ENCODE measurements at regions not wholly inside any gene's neighbourhood (a gene's known extent, or its start where the extent isn't known, plus 50 kb on each side); places are given as distances from the start of the nearest gene placed in this dataset.

DNA sequence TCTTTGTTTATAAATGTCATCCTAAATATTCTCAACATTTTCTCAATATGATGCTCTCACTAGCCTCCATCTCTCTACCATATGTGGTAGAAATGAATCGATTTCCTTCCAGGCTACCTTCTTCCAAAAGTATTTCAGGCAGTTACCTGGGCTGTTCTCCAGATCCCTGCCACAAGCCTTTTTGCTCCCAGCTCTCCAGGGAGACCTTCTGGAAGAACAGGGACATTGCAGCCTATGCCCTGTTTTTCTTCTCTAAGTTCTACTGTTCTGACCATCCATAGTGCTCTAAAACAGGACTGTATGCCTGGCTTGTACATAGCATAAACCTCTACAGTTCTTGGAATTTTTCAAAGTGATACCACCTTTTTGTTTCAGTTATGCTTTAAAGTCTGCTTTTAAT, 552.8 kb downstream of the ANKRD7 start:
- DNase-seq (ENCODE audit: low read depth), result no peak
- H3K4me3 ChIP-seq (ENCODE audit: low read depth, low read length), result no peak overlapping the region

DNA sequence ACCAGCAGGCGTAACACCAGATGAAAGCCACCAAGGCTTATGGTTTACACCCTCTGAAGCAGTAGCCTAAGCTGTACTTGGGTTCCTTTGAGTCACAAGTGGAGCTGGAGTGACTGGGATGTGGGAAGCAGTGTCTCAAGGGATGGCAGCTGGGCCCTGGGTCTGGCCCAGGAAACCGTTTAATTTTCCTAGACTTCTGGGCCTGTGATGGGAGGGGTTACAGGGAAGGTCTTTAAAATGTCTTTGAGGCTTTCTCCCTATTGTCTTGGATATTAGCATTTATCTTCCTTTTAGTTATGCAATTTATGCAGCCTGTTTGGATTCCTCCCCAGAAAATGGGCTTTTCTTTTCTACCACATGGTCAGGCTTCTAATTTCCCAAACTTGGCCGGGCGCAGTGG, 568.2 kb downstream of the ANKRD7 start:
- TF ChIP-seq, protein P1, sequence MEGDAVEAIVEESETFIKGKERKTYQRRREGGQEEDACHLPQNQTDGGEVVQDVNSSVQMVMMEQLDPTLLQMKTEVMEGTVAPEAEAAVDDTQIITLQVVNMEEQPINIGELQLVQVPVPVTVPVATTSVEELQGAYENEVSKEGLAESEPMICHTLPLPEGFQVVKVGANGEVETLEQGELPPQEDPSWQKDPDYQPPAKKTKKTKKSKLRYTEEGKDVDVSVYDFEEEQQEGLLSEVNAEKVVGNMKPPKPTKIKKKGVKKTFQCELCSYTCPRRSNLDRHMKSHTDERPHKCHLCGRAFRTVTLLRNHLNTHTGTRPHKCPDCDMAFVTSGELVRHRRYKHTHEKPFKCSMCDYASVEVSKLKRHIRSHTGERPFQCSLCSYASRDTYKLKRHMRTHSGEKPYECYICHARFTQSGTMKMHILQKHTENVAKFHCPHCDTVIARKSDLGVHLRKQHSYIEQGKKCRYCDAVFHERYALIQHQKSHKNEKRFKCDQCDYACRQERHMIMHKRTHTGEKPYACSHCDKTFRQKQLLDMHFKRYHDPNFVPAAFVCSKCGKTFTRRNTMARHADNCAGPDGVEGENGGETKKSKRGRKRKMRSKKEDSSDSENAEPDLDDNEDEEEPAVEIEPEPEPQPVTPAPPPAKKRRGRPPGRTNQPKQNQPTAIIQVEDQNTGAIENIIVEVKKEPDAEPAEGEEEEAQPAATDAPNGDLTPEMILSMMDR (IDR thresholded peaks at IDR 0.05; ENCODE audit: control insufficient read depth, extremely low read depth, insufficient read depth), result no peak

More for the DNA sequence above, 552.8 kb downstream of the ANKRD7 start:
- TF ChIP-seq, protein P1 (IDR thresholded peaks at IDR 0.05; ENCODE audit: control insufficient read depth, extremely low read depth, insufficient read depth), result no peak

DNA sequence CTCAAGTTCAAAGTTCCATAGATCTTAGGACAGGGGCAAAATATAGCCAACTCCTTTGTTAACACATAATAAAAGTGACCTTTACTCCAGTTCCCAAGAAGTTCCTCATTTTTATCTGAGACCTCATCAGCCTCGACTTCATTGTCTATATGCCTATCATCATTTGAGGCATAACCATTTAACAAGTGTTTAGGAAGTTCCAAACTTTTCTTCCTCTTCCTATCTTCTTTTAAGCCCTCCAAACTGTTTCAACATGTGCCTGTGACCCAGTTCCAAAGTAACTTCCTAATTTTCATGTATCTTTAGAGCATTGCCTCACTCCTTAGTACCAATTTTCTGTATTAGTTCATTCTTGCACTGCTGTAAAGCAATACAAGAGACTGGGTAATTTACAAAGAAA, 569.1 kb downstream of the ANKRD7 start:
- DNase-seq (ENCODE audit: low read depth), result no peak
- H3K4me3 ChIP-seq (ENCODE audit: low read depth, low read length), result no peak overlapping the region
- TF ChIP-seq, protein P1 (IDR thresholded peaks at IDR 0.05; ENCODE audit: control insufficient read depth, extremely low read depth, insufficient read depth), result no peak

More for the DNA sequence above, 568.2 kb downstream of the ANKRD7 start:
- no peak overlapping the region for H3K4me3 ChIP-seq (ENCODE audit: low read depth, low read length)
- no peak for DNase-seq (ENCODE audit: low read depth)

DNA sequence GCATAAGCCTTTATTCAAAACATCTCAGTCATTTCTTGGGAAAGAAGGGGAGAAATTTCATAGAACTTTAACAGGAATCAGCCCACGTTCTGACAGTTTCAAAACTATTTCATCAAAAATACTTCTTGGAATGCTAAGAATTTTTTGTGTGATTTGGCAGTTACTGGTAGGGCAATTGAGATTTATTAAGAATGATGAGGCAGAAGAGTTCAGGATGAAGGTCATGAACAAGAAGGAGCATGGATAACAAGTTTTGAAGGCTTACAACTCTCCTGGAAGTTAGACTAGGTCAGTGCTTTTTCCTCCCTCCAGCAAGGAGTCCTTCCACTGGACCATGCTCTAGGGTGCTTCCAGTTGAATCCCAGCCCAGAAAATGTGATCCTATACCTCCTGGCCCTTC, 569.9 kb downstream of the ANKRD7 start:
- no peak for DNase-seq (ENCODE audit: low read depth)
- TF ChIP-seq, protein P1 (IDR thresholded peaks at IDR 0.05; ENCODE audit: control insufficient read depth, extremely low read depth, insufficient read depth), result no peak
- no peak overlapping the region for H3K4me3 ChIP-seq (ENCODE audit: low read depth, low read length)

DNA sequence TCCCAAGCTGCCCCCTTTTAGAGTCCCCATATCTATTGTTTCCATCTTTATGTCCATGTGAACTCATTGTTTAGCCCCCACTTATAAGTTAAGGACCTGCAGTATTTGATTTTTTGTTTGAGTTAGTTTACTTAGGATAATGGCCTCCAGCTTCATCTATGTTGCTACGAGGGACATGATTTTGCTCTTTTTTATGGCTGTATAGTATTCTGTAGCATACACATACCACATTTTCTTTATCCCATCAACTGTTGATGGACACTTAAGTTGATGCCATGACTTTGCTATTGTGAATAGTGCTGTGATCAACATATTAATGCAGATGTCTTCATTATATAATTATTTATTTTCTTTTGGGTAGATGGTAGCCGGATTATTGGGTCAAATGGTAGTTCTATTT, 576.9 kb downstream of the ANKRD7 start:
- H3K4me3 ChIP-seq (ENCODE audit: low read depth, low read length), result no peak overlapping the region
- no peak for DNase-seq (ENCODE audit: low read depth)
- TF ChIP-seq, protein P1 (IDR thresholded peaks at IDR 0.05; ENCODE audit: control insufficient read depth, extremely low read depth, insufficient read depth), result no peak

DNA sequence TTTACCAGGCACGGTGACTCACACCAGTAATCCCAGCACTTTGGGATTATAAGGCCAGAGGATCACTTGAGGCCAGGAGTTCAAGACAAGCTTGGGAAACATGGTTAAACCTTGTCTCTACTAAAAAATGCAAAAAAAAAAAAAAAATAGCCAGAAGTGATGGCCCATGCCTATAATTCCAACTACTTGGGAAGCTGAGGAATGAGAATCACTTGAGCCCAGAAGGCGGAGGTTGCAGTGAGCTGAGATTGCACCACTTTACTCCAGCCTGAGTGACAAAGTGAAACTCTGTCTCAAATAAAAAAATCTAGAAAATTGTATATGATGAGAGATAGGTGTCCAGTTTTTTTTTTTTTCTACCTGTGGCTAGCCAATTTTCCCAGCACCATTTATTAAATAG, 578.2 kb downstream of the ANKRD7 start:
- TF ChIP-seq, protein P1 (IDR thresholded peaks at IDR 0.05; ENCODE audit: control insufficient read depth, extremely low read depth, insufficient read depth), result no peak
- DNase-seq (ENCODE audit: low read depth), result no peak
- H3K4me3 ChIP-seq (ENCODE audit: low read depth, low read length), result no peak overlapping the region

DNA sequence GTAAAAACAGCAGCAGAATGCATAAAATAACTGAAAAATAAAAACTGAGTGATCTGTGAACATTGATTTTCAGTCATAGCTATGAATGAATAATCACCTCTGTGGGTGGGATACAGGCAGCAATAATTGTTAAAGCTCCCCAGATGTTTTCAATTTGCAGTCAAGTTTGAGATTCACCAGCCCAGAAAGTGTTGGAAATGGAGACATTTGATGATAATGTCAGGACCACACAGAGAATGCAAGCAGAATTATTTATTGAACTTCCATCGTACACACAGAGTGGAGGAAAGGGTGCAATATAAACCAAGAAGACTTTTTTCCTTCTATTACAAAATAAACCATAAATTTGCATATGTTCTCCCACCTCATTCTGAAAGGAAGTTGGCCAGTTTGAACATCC, 601.7 kb downstream of the ANKRD7 start:
- H3K4me3 ChIP-seq (ENCODE audit: low read depth, low read length), result no peak overlapping the region
- TF ChIP-seq, protein P1 (IDR thresholded peaks at IDR 0.05; ENCODE audit: control insufficient read depth, extremely low read depth, insufficient read depth), result no peak
- DNase-seq (ENCODE audit: low read depth), result no peak

Data from LNCaP clone FGC (cell line).